HL-60 (cell line): ENCODE measurements at regions not wholly inside any gene's neighbourhood (a gene's known extent, or its start where the extent isn't known, plus 50 kb on each side); places are given as distances from the start of the nearest gene placed in this dataset.
"Not testable (repeated sequence)": the region's sequence is repeated elsewhere in the genome, so short reads cannot be mapped to it uniquely, and the experiment has no call there.

Source experiments
- DNase-seq, 2 experiments: peaks; one replicate each; pipeline ENCODE4 v3.0.0-alpha.2; 2010 to 2020; ENCODE audit warnings: low read depth in 1 of 2, low spot score in 1 of 2
- H3K27ac ChIP-seq: fragments of 250-450 bp; sonication (Bioruptor Pico); replicated peaks from 2 replicates; pipeline ENCODE4 v1.5.1; 2020; ENCODE audit warnings: mild to moderate bottlenecking, moderate library complexity
- H3K27me3 ChIP-seq: fragments of 250-450 bp; sonication (Bioruptor Pico); 2 replicates; pipeline ENCODE4 v1.5.1; 2021; ENCODE audit warnings: mild to moderate bottlenecking, moderate library complexity; ENCODE audit not compliant: insufficient read depth, poor library complexity, severe bottlenecking
- H3K4me3 ChIP-seq: replicated peaks from 2 replicates; pipeline ENCODE4 v1.5.1; 2011; ENCODE audit warnings: mild to moderate bottlenecking, control low read depth, low read length; ENCODE audit not compliant: insufficient read depth
- CTCF ChIP-seq: IDR thresholded peaks from one replicate; pipeline ENCODE4 v1.5.1; 2011; ENCODE audit warnings: low read length, control low read depth, inconsistent platforms; ENCODE audit not compliant: insufficient read depth
- GABPA ChIP-seq: IDR thresholded peaks from 2 replicates; pipeline ENCODE4 v1.6.1; 2012; ENCODE audit warnings: low read depth
- POLR2AphosphoS5 ChIP-seq: IDR thresholded peaks from 2 replicates; pipeline ENCODE4 v1.6.1; 2012; ENCODE audit warnings: low read depth
- REST ChIP-seq: IDR thresholded peaks from 2 replicates; pipeline ENCODE4 v1.6.1; 2012; ENCODE audit warnings: low read depth; ENCODE audit not compliant: insufficient replicate concordance
- SPI1 ChIP-seq: IDR thresholded peaks from 2 replicates; pipeline ENCODE4 v1.6.1; 2012; ENCODE audit warnings: low read depth, mild to moderate bottlenecking, borderline replicate concordance

GRCh38 chr9:2395814-2396612, 225.6 kb upstream of the VLDLR start:
- TF ChIP-seq REST (no peak), SPI1 (no peak), GABPA (no peak)
- H3K27ac ChIP-seq, result no peak overlapping the region
- no peak for DNase-seq
- H3K4me3 ChIP-seq, result no peak overlapping the region
- no peaks in the 10 kb centered on the region for H3K27me3 ChIP-seq

GRCh38 chr9:2396622-2397285, 224.8 kb upstream of the VLDLR start:
- TF ChIP-seq GABPA, result no peak
- TF ChIP-seq POLR2AphosphoS5, result no peak
- TF ChIP-seq CTCF, result no peak
- TF ChIP-seq REST, result no peak
- no peak for TF ChIP-seq SPI1
- no peak overlapping the region for H3K27ac ChIP-seq
- no peak overlapping the region for H3K4me3 ChIP-seq
- no peaks in the 10 kb centered on the region for H3K27me3 ChIP-seq
- DNase-seq, result no peak

GRCh38 chr9:2397875-2398274, 223.7 kb upstream of the VLDLR start:
- DNase-seq, H3K27ac ChIP-seq, H3K4me3 ChIP-seq, H3K27me3 ChIP-seq: not testable (repeated sequence)

GRCh38 chr9:2401746-2402145, 219.8 kb upstream of the VLDLR start:
- not testable (repeated sequence) for H3K27ac ChIP-seq, DNase-seq, H3K4me3 ChIP-seq, H3K27me3 ChIP-seq

- Histone ChIP-seq H3K27me3 (no peaks in the 10 kb centered on the region), H3K27ac (no peak overlapping the region), H3K4me3 (no peak overlapping the region)
- DNase-seq, result no peak
- no peak for TF ChIP-seq POLR2AphosphoS5
- no peak for TF ChIP-seq GABPA
- TF ChIP-seq REST, result no peak
These were observed 217.9 kb upstream of the VLDLR start for GRCh38 chr9:2403701-2404100.
